CD4-positive, alpha-beta T cell (primary cell): ENCODE measurements at regions not wholly inside any gene's neighbourhood (a gene's known extent, or its start where the extent isn't known, plus 50 kb on each side); places are given as distances from the start of the nearest gene placed in this dataset.
A peak's percentile ranks its signal among the peaks of the same experiment; 100 is the strongest.

Source experiments
- ATAC-seq: fragments of 200-7000 bp; cut with Tn5 transposase; one replicate; pipeline ENCODE4 v1.10.0; 2022; ENCODE audit warnings: mild to moderate bottlenecking; ENCODE audit not compliant: poor library complexity
- CTCF ChIA-PET: fragments of 350-600 bp; sonication (Branson Sonifier 250); formaldehyde crosslinking; loops from one replicate; lab custom pipeline; 2021; ENCODE audit warnings: antibody characterized with exemption, inconsistent platforms; lab: Charles Lee
- POLR2A ChIA-PET: fragments of 350-600 bp; sonication (Branson Sonifier 250); formaldehyde crosslinking; loops from one replicate; lab custom pipeline; 2021; ENCODE audit warnings: antibody characterized with exemption, inconsistent platforms; lab: Charles Lee
- DNase-seq, 14 experiments: peaks; one replicate each; pipeline ENCODE4 v3.0.0-alpha.2; 2013 to 2020; ENCODE audit warnings: mixed read lengths in 2 of 14
- H3K27ac ChIP-seq, 2 donors: one replicate each; pipeline versions ENCODE4 v1.5.1 to v1.7.0; 2013; ENCODE audit warnings: low read length in 2 of 2, low read depth in 1 of 2, mild to moderate bottlenecking in 1 of 2
- H3K27me3 ChIP-seq, 2 experiments: 1 replicate in 1 of 2; 2 replicates in 1 of 2; pipeline versions ENCODE4 v1.6.1 to v1.7.0; 2013; ENCODE audit warnings: low read length in 2 of 2, control low read depth in 1 of 2, mild to moderate bottlenecking in 1 of 2, moderate library complexity in 1 of 2; ENCODE audit not compliant: insufficient read depth in 2 of 2, control insufficient read depth in 1 of 2
- H3K36me3 ChIP-seq: one replicate; pipeline ENCODE4 v1.6.1; 2013; ENCODE audit warnings: low read length, control low read depth; ENCODE audit not compliant: insufficient read depth
- H3K4me1 ChIP-seq: one replicate; pipeline ENCODE4 v1.6.1; 2013; ENCODE audit warnings: low read length, control low read depth; ENCODE audit not compliant: insufficient read depth
- H3K4me3 ChIP-seq: one replicate; pipeline ENCODE4 v1.5.1; 2013; ENCODE audit warnings: mild to moderate bottlenecking, low read length, moderate library complexity
- H3K9me3 ChIP-seq, 2 experiments: 1 replicate in 1 of 2; 2 replicates in 1 of 2; pipeline versions ENCODE4 v1.6.1 to v1.7.0; 2013; ENCODE audit warnings: low read length in 2 of 2, mild to moderate bottlenecking in 2 of 2, control low read depth in 1 of 2, moderate library complexity in 1 of 2; ENCODE audit not compliant: control insufficient read depth in 1 of 2, insufficient read depth in 1 of 2
- H3K27ac Mint-ChIP-seq: one replicate; pipeline ENCODE4 v1.8.0; 2020; ENCODE audit warnings: mixed read lengths
- H3K27me3 Mint-ChIP-seq: one replicate; pipeline ENCODE4 v1.8.0; 2021; ENCODE audit warnings: mixed read lengths
- H3K36me3 Mint-ChIP-seq: one replicate; pipeline ENCODE4 v1.8.0; 2021; ENCODE audit warnings: low read depth, mixed read lengths
- H3K4me1 Mint-ChIP-seq: one replicate; pipeline ENCODE4 v1.8.0; 2021; ENCODE audit warnings: low read depth, mixed read lengths
- H3K4me3 Mint-ChIP-seq: one replicate; pipeline ENCODE4 v1.8.0; 2020; ENCODE audit warnings: mild to moderate bottlenecking, mixed read lengths
- H3K9me3 Mint-ChIP-seq: one replicate; pipeline ENCODE4 v1.8.0; 2020; ENCODE audit warnings: mixed read lengths
- CTCF ChIP-seq: fragments of 200-600 bp; IDR thresholded peaks from one replicate; pipeline ENCODE4 v1.8.0; 2022; ENCODE audit warnings: antibody characterized with exemption, mild to moderate bottlenecking
- intact Hi-C, 2 experiments: fragments of 100-400 bp; cut with DNase I in 1 of 2; cut with micrococcal nuclease in 1 of 2; formaldehyde crosslinking; loops; one replicate each; pipeline versions ENCODE4 v1.15.1 to v1.9.0; 2023 to 2025; cut with DNase I, micrococcal nuclease

GRCh38 chr4:18366892-18367291 lies 345.3 kb upstream of the LCORL start:
- ATAC-seq (no peak), DNase-seq (peak in 3 of 14 experiments; percentile 24 to 34 (median 25))
- H3K27ac Mint-ChIP-seq, result no peak overlapping the region
- peaks cover 19% of the 10 kb centered on the region for H3K27me3 Mint-ChIP-seq
- intact Hi-C loops, result loop anchor here (2.0 to 10.0 kb wide), 2 partner anchors 550 to 822 kb away; no protein-coding TSS in a partner anchor
- H3K4me3 Mint-ChIP-seq, result no peak overlapping the region
- no peak overlapping the region for H3K4me3 ChIP-seq
- POLR2A ChIA-PET, result no interaction called here
- H3K9me3 ChIP-seq, result no peaks in the 10 kb centered on the region
- H3K9me3 Mint-ChIP-seq, result no peaks in the 10 kb centered on the region
- no peaks in the 10 kb centered on the region for H3K27me3 ChIP-seq
- H3K27ac ChIP-seq, result no peak overlapping the region
- H3K4me1 ChIP-seq, result no peaks in the 10 kb centered on the region
- CTCF ChIA-PET, result no interaction called here
- H3K36me3 Mint-ChIP-seq, result no peaks in the 10 kb centered on the region
- TF ChIP-seq CTCF, result peak; percentile 29
- no peaks in the 10 kb centered on the region for H3K36me3 ChIP-seq
- H3K4me1 Mint-ChIP-seq, result no peaks in the 10 kb centered on the region

- TF ChIP-seq CTCF, result no peak
- Mint-ChIP-seq H3K27ac (no peak overlapping the region), H3K9me3 (no peaks in the 10 kb centered on the region), H3K36me3 (no peaks in the 10 kb centered on the region), H3K4me1 (no peaks in the 10 kb centered on the region), H3K4me3 (no peak overlapping the region), H3K27me3 (peaks cover 19% of the 10 kb centered on the region)
- ChIA-PET CTCF (no interaction called here), POLR2A (no interaction called here)
- intact Hi-C loops, result loop anchor here (2.0 to 10.0 kb wide), 2 partner anchors 549 to 821 kb away; no protein-coding TSS in a partner anchor
- H3K36me3 ChIP-seq, result no peaks in the 10 kb centered on the region
- H3K27me3 ChIP-seq, result no peaks in the 10 kb centered on the region
- no peaks in the 10 kb centered on the region for H3K9me3 ChIP-seq
- ATAC-seq (no peak), DNase-seq (no peak)
- no peaks in the 10 kb centered on the region for H3K4me1 ChIP-seq
- H3K27ac ChIP-seq, result no peak overlapping the region
- H3K4me3 ChIP-seq, result no peak overlapping the region
Observed at GRCh38 chr4:18366136-18366535, 344.6 kb upstream of the LCORL start.

DNA sequence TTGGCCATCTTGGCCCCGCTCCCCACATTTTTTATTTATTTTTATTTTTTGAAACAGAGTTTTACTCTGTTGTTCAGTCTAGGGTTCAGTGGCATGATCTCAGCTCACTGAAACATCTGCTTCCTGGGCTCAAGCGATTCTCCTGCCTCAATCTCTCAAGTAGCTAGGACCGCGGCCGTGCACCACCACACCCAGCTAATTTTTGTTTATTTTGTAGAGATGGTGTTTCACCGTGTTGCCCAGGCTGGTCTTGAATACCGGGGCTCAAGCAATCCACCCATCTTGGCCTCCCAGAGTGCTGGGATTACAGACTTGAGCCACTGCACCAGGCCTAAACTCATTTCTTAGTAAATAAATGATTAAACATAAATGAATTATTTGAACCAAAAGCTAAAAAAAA lies 322.0 kb upstream of the LCORL start:
- no peaks in the 10 kb centered on the region for H3K4me1 Mint-ChIP-seq
- no peaks in the 10 kb centered on the region for H3K4me1 ChIP-seq
- H3K4me3 ChIP-seq, result no peak overlapping the region
- no peaks in the 10 kb centered on the region for H3K27me3 ChIP-seq
- peaks cover 4% of the 10 kb centered on the region for H3K9me3 Mint-ChIP-seq
- intact Hi-C loops, result no loop called here
- POLR2A ChIA-PET, result no interaction called here
- no peaks in the 10 kb centered on the region for H3K36me3 ChIP-seq
- H3K36me3 Mint-ChIP-seq, result no peaks in the 10 kb centered on the region
- no peaks in the 10 kb centered on the region for H3K27me3 Mint-ChIP-seq
- CTCF ChIA-PET, result no interaction called here
- no peak for ATAC-seq
- H3K27ac Mint-ChIP-seq, result no peak overlapping the region
- H3K9me3 ChIP-seq, result peaks cover 0 to 9% of the 10 kb centered on the region in 2 experiments
- H3K4me3 Mint-ChIP-seq, result no peak overlapping the region
- DNase-seq, result no peak
- no peak for TF ChIP-seq CTCF
- H3K27ac ChIP-seq, result no peak overlapping the region
